ENCODE measurements at regions not wholly inside any gene's neighbourhood (a gene's known extent, or its start where the extent isn't known, plus 50 kb on each side); places are given as distances from the start of the nearest gene placed in this dataset.

DNA sequence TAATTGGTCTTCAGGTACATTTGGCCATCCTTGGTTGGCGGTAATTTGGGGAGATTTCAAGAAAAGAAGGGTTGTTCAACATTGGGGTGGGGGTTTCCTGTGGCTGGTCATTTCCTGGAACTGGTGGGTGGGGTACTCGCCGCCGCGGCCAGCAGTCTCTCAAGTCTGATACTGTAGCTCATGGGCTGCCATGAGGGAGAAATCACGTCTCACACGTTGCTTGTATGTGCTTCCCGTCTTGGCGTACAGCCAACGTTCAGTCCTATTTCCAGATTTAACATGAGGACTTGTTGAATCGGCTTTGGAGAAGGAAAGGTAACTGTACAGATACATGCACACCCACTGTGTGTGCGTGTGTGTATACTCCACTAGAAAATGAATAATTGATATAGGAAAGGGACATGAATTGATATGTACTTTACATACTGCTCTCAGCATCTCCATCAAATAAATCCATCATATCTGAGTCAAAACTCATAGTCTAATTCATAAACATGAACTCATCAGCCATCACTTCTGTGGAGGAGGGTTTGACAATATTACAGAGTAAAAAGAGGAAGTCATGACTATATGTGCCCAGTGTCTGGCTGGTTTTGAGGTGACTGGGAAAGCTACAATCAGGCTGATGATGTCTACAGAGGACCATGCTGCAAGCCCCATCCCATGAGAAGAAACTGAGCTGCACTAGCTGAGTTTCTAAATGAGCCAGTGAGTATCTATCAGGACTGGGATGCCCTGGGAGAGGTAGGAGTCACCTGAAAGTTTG, 418.1 kb downstream of the TSHZ3 start (continued):
- TF ChIP-seq, protein P1, sequence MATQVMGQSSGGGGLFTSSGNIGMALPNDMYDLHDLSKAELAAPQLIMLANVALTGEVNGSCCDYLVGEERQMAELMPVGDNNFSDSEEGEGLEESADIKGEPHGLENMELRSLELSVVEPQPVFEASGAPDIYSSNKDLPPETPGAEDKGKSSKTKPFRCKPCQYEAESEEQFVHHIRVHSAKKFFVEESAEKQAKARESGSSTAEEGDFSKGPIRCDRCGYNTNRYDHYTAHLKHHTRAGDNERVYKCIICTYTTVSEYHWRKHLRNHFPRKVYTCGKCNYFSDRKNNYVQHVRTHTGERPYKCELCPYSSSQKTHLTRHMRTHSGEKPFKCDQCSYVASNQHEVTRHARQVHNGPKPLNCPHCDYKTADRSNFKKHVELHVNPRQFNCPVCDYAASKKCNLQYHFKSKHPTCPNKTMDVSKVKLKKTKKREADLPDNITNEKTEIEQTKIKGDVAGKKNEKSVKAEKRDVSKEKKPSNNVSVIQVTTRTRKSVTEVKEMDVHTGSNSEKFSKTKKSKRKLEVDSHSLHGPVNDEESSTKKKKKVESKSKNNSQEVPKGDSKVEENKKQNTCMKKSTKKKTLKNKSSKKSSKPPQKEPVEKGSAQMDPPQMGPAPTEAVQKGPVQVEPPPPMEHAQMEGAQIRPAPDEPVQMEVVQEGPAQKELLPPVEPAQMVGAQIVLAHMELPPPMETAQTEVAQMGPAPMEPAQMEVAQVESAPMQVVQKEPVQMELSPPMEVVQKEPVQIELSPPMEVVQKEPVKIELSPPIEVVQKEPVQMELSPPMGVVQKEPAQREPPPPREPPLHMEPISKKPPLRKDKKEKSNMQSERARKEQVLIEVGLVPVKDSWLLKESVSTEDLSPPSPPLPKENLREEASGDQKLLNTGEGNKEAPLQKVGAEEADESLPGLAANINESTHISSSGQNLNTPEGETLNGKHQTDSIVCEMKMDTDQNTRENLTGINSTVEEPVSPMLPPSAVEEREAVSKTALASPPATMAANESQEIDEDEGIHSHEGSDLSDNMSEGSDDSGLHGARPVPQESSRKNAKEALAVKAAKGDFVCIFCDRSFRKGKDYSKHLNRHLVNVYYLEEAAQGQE (IDR thresholded peaks at IDR 0.05; ENCODE audit: unreplicated experiment), result no peak
- TF ChIP-seq STAT1 (IDR thresholded peaks at IDR 0.05; ENCODE audit: unreplicated experiment) (no peak), EZH2 (IDR thresholded peaks at IDR 0.05; ENCODE audit: low read depth, unreplicated experiment) (no peak), EZH2phosphoT487 (IDR thresholded peaks at IDR 0.05; ENCODE audit: unreplicated experiment) (no peak), ZNF331 (CRISPR knock-in tag; IDR thresholded peaks at IDR 0.05; ENCODE audit: low read depth) (no peak), JUNB (IDR thresholded peaks at IDR 0.05; ENCODE audit: unreplicated experiment) (no peak), CREB1 (CRISPR knock-in tag; IDR thresholded peaks at IDR 0.05; ENCODE audit: low read depth) (no peak), ZNF114 (CRISPR knock-in tag; IDR thresholded peaks at IDR 0.05) (no peak)
- TF ChIP-seq, protein P2, sequence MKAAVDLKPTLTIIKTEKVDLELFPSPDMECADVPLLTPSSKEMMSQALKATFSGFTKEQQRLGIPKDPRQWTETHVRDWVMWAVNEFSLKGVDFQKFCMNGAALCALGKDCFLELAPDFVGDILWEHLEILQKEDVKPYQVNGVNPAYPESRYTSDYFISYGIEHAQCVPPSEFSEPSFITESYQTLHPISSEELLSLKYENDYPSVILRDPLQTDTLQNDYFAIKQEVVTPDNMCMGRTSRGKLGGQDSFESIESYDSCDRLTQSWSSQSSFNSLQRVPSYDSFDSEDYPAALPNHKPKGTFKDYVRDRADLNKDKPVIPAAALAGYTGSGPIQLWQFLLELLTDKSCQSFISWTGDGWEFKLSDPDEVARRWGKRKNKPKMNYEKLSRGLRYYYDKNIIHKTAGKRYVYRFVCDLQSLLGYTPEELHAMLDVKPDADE (IDR thresholded peaks at IDR 0.05), result no peak

DNA sequence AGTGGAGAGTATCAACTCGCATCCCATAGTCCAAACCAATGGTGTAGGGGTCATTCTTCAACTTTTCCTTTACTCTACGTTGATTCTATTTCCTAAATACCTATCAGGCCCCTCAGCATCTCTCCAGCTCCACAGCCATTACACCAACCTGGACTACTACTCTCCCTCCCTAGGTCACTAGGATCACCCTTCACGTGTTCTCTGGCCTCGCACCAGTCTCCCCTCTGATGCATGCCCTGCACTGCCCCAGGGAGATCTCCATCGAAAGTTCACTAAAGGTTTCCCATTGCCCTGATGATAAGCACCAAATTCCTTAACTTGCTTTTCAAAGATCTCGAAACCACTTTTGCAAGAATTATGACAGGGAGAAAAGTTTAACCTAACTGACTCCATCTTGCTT, 421.5 kb downstream of the TSHZ3 start:
- Mint-ChIP-seq H3K4me3 (no peak overlapping the region), H3K36me3 (ENCODE audit: low read depth) (peaks cover 9% of the 10 kb centered on the region; the same call in 2 of the 3 replicates), H3K27ac (no peak overlapping the region), H3K9me3 (no peaks in the 10 kb centered on the region; the same call in 2 of the 3 replicates), H3K27me3 (ENCODE audit: insufficient read depth, low read depth, poor library complexity) (peaks cover 6% of the 10 kb centered on the region), H3K4me1 (peaks cover 5% of the 10 kb centered on the region; the same call in 2 of the 3 replicates)
- Histone ChIP-seq H3K4me2 (no peak overlapping the region), H4K20me1 (replicated peaks; ENCODE audit: insufficient read depth) (no peaks in the 10 kb centered on the region), H3K4me3 (no peak overlapping the region), H3K36me3 (ENCODE audit: insufficient read depth) (no peaks in the 10 kb centered on the region), H3F3A (replicated peaks; ENCODE audit: low read depth) (no peaks in the 10 kb centered on the region), H3K27me3 (ENCODE audit: insufficient read depth) (no peaks in the 10 kb centered on the region), H3K4me1 (ENCODE audit: insufficient read depth) (no peaks in the 10 kb centered on the region), H3K27ac (ENCODE audit: low read depth) (no peak overlapping the region), H2AFZ (no peak overlapping the region), H3K79me2 (replicated peaks; ENCODE audit: insufficient read depth) (no peaks in the 10 kb centered on the region), H3K9me2 (ENCODE audit: insufficient read depth) (peaks cover 12% of the 10 kb centered on the region; the same call in 1 of the 2 replicates)
- no peak for ATAC-seq
- no peak for DNase-seq (ENCODE audit: low spot score)
- TF ChIP-seq, protein P2 (IDR thresholded peaks at IDR 0.05), result no peak
- TF ChIP-seq ZNF114 (CRISPR knock-in tag; IDR thresholded peaks at IDR 0.05) (no peak), STAT1 (IDR thresholded peaks at IDR 0.05; ENCODE audit: unreplicated experiment) (no peak), EZH2 (IDR thresholded peaks at IDR 0.05; ENCODE audit: low read depth, unreplicated experiment) (no peak)
- TF ChIP-seq, protein P1 (IDR thresholded peaks at IDR 0.05; ENCODE audit: unreplicated experiment), result no peak
